ENCODE measurements at regions not wholly inside any gene's neighbourhood (a gene's known extent, or its start where the extent isn't known, plus 50 kb on each side); places are given as distances from the start of the nearest gene placed in this dataset.

- no peaks in the 10 kb centered on the region for H3K36me3 Mint-ChIP-seq (ENCODE audit: low read depth)
- ATAC-seq (ENCODE audit: low read depth), result no peak
- no peak for TF ChIP-seq CTCF (IDR thresholded peaks at IDR 0.05)
- intact Hi-C loops (cut with micrococcal nuclease), result no loop called here
- no peaks in the 10 kb centered on the region for H3K27me3 Mint-ChIP-seq
- no peak for DNase-seq
- CTCF ChIA-PET, result interaction anchor here (0.6 kb wide), 1 partner anchor 183 kb away, joined by 4 read pairs; no protein-coding TSS in a partner anchor
- H3K27ac Mint-ChIP-seq, result no peak overlapping the region
- H3K9me3 Mint-ChIP-seq, result no peaks in the 10 kb centered on the region
- no peaks in the 10 kb centered on the region for H3K4me1 Mint-ChIP-seq
- POLR2A ChIA-PET, result no interaction called here
- H3K4me3 Mint-ChIP-seq, result no peak overlapping the region
Observed at GRCh38 chr21:15332572-15332971, 267.8 kb upstream of the NRIP1 start.

- no peak for ATAC-seq (ENCODE audit: low read depth)
- Mint-ChIP-seq H3K4me3 (no peak overlapping the region), H3K4me1 (no peaks in the 10 kb centered on the region), H3K9me3 (no peaks in the 10 kb centered on the region), H3K36me3 (ENCODE audit: low read depth) (no peaks in the 10 kb centered on the region), H3K27ac (no peak overlapping the region), H3K27me3 (no peaks in the 10 kb centered on the region)
- intact Hi-C loops (cut with micrococcal nuclease), result no loop called here
- POLR2A ChIA-PET, result no interaction called here
- CTCF ChIA-PET, result no interaction called here
- DNase-seq, result no peak
- TF ChIP-seq CTCF (IDR thresholded peaks at IDR 0.05), result no peak
Observed at GRCh38 chr21:15333136-15333710, 268.4 kb upstream of the NRIP1 start.

GRCh38 chr21:15333951-15334350 lies 269.2 kb upstream of the NRIP1 start:
- Mint-ChIP-seq H3K4me1 (no peaks in the 10 kb centered on the region), H3K36me3 (ENCODE audit: low read depth) (no peaks in the 10 kb centered on the region), H3K27me3 (no peaks in the 10 kb centered on the region), H3K4me3 (no peak overlapping the region), H3K9me3 (no peaks in the 10 kb centered on the region), H3K27ac (no peak overlapping the region)
- DNase-seq (no peak), ATAC-seq (ENCODE audit: low read depth) (no peak)
- intact Hi-C loops (cut with micrococcal nuclease), result no loop called here
- ChIA-PET POLR2A (no interaction called here), CTCF (no interaction called here)
- TF ChIP-seq CTCF (IDR thresholded peaks at IDR 0.05), result no peak

GRCh38 chr21:15343066-15343465 lies 278.3 kb upstream of the NRIP1 start:
- CTCF ChIA-PET, result no interaction called here
- Mint-ChIP-seq H3K4me1 (peaks cover 4% of the 10 kb centered on the region), H3K4me3 (no peak overlapping the region), H3K36me3 (ENCODE audit: low read depth) (no peaks in the 10 kb centered on the region), H3K9me3 (no peaks in the 10 kb centered on the region), H3K27ac (no peak overlapping the region), H3K27me3 (peaks cover 7% of the 10 kb centered on the region)
- intact Hi-C loops (cut with micrococcal nuclease), result no loop called here
- POLR2A ChIA-PET, result no interaction called here
- TF ChIP-seq CTCF (IDR thresholded peaks at IDR 0.05), result no peak
- DNase-seq (no peak), ATAC-seq (ENCODE audit: low read depth) (no peak)

- Mint-ChIP-seq H3K27me3 (peaks cover 4% of the 10 kb centered on the region), H3K9me3 (no peaks in the 10 kb centered on the region), H3K36me3 (ENCODE audit: low read depth) (no peaks in the 10 kb centered on the region), H3K4me3 (no peak overlapping the region), H3K27ac (no peak overlapping the region), H3K4me1 (peaks cover 10% of the 10 kb centered on the region)
- TF ChIP-seq CTCF (IDR thresholded peaks at IDR 0.05), result no peak
- ChIA-PET POLR2A (no interaction called here), CTCF (no interaction called here)
- intact Hi-C loops (cut with micrococcal nuclease), result no loop called here
- ATAC-seq (ENCODE audit: low read depth) (no peak), DNase-seq (no peak)
Observed at GRCh38 chr21:15352009-15352408, 287.2 kb upstream of the NRIP1 start.

Data from activated B cell treated with CpG ODN at 0.5 μM for 24 hours (primary cell).